Psoas muscle (tissue), 7 donors: ENCODE measurements at regions not wholly inside any gene's neighbourhood (a gene's known extent, or its start where the extent isn't known, plus 50 kb on each side); places are given as distances from the start of the nearest gene placed in this dataset.
"Not testable (repeated sequence)": the region's sequence is repeated elsewhere in the genome, so short reads cannot be mapped to it uniquely, and the experiment has no call there.

Experiments
- ATAC-seq, 4 donors: fragments of 200-7000 bp; cut with Tn5 transposase; one replicate each; pipeline ENCODE4 v1.9.1; 2020; ENCODE audit warnings: moderate library complexity in 3 of 4, mild to moderate bottlenecking in 2 of 4
- DNase-seq, 2 donors: peaks; one replicate each; pipeline ENCODE4 v3.0.0-alpha.2; 2020
- H3K27ac ChIP-seq: fragments of 200-600 bp; one replicate; pipeline ENCODE4 v1.8.0; 2022
- H3K27me3 ChIP-seq, 3 donors: fragments of 200-600 bp in 1 of 3; one replicate each; pipeline versions ENCODE4 v1.6.1 to v1.8.0; 2013 to 2022; ENCODE audit warnings: low read length in 2 of 3, mild to moderate bottlenecking in 2 of 3, moderate library complexity in 1 of 3; ENCODE audit not compliant: insufficient read depth in 3 of 3
- H3K36me3 ChIP-seq, 2 donors: fragments of 200-600 bp in 1 of 2; one replicate each; pipeline versions ENCODE4 v1.6.1 to v1.8.0; 2013 to 2022; ENCODE audit warnings: low read depth in 1 of 2, mild to moderate bottlenecking in 1 of 2, moderate library complexity in 1 of 2; ENCODE audit not compliant: insufficient read depth in 1 of 2
- H3K4me1 ChIP-seq: fragments of 200-600 bp; one replicate; pipeline ENCODE4 v1.8.0; 2022
- H3K4me3 ChIP-seq: fragments of 200-600 bp; one replicate; pipeline ENCODE4 v1.8.0; 2022; ENCODE audit warnings: mild to moderate bottlenecking
- H3K9me3 ChIP-seq: fragments of 200-600 bp; one replicate; pipeline ENCODE4 v1.8.0; 2022
- WGBS, 3 donors: extraction: QIAGEN DNeasy Blood & Tissue Kit; methylation state at CpG; one replicate each; pipeline versions ENCODE4 v1.1.6 to v1.1.7; 2013; 5-methylcytosine and 5-hydroxymethylcytosine counted together
- intact Hi-C, 2 donors: fragments of 100-400 bp; cut with DNase I; formaldehyde crosslinking; loops; one replicate each; pipeline versions ENCODE4 v1.11.0 to v1.14.2; 2022
- donor health status: healthy with polysubstance abuse.
- donor health status: DM: no; HTN: no; CAD: no; lungs with moderate emphysema.
- donor health status: Bipolar disorder and iron deficiency.
- donor health status: healthy.
- donor health status: DM: yes; HTN: yes; CAD: no.
- donor health status: DM: no; HTN: no; CAD: no.
- donor health status: DM: yes; HTN: yes; CAD: no.

DNA sequence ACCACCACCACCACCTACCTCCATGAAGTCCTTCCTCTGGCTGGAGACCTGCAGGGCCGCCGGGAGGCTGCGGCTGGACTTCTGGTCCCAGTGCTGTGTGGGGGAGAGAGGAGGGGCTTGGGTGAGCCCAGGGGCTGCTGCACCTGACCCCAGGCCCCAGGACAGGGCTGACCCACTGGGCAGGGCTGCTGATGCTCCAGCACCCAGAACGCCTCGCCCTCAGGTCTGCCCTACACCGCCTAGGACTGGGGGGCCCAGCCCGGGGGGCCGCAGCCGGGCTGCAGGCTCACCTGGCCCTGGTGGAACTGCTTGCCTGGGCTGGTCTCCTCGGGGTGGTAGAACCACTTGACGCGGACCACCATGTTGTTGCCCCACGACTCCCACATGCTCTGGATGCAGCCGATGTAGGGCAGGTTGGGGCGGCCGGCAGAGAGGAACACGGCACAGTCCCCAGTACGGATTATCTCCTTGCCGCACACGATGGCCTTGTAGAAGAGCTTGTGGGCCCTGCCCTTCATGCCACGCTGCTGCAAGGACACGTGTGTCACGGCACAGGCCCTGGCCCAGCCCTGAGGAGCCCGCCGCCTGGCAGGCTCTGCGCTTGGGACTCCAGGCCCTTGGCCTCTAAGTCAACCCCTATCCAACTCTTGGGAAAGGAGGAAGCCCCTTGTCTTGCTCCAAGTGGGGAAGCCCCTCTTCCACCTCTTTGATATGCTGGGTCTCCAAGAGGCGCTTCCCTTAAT, 429.9 kb upstream of the ZNF722 start:
- H3K9me3 ChIP-seq, DNase-seq, H3K27me3 ChIP-seq, H3K4me1 ChIP-seq, H3K36me3 ChIP-seq, H3K4me3 ChIP-seq, H3K27ac ChIP-seq, intact Hi-C loops: not testable (repeated sequence)
- 84 to 91% (median 90%) methylated on average over 14 to 23 of the region's 27 CpGs for WGBS, 3 donors
- ATAC-seq, result peak in 1 of 4 donors; percentile 21

DNA sequence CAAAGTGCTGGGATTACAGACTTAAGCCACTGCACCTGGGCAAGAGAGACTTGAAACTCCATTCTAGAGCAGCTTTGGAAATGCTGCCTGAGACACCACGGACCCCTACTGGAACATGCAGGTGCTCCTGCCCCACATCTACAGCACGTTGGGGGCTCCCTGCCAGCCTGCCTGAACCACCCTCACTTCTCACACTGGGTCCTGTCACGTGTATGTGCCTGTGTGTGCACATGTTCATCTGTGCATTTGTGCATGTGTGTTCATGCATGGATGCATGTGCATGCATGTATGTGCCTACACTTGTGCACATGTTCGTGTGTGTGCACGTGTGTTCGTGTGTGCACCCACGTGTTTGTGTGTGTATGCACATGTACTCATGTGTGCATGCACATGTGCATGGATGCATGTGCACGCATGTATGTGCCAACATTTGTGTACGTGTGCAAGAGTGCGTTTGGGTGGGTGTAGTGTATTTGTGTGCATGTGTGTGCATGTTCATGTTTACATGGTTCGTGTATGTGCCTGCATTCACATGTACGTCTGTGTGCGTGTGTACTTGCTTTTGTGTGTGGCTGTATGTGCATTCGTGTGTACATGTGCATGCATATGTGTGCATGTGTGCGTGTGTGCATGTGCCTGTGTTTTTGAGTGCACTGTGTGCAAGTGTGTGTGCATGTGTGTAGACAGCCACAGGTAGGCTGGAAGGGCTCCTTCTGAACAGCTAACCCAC, 428.1 kb upstream of the ZNF722 start:
- H3K4me1 ChIP-seq, H3K4me3 ChIP-seq, H3K36me3 ChIP-seq, H3K9me3 ChIP-seq, intact Hi-C loops, ATAC-seq, DNase-seq, H3K27ac ChIP-seq, H3K27me3 ChIP-seq: not testable (repeated sequence)
- WGBS, 3 donors, result 73 to 83% (median 78%) methylated on average over 15 of the region's 15 CpGs

DNA sequence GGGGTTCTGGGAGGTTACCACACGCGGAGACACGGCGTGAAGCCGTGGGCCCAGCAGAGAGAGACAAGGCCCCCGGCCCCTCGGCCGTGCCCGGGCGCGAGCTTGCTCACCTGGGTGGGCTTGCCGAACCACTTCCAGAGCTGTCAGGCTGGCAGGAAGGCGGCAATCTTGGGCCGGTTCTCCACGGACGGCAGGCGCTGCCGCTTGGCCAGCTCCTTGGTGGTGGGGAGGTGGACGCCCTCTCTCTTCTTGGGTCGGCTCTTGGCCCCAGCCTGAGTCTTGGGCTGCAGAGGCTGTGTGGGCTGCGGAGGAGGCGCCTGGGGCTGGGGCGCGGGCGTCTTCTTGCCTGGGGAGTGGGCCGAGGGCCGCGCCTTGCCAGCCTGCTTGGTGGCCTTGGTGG, 426.5 kb upstream of the ZNF722 start:
- H3K27ac ChIP-seq, H3K27me3 ChIP-seq, H3K36me3 ChIP-seq, H3K9me3 ChIP-seq, H3K4me3 ChIP-seq, H3K4me1 ChIP-seq, ATAC-seq, intact Hi-C loops, DNase-seq: not testable (repeated sequence)
- WGBS, 3 donors, result 91 to 93% (median 92%) methylated on average over 28 of the region's 28 CpGs

DNA sequence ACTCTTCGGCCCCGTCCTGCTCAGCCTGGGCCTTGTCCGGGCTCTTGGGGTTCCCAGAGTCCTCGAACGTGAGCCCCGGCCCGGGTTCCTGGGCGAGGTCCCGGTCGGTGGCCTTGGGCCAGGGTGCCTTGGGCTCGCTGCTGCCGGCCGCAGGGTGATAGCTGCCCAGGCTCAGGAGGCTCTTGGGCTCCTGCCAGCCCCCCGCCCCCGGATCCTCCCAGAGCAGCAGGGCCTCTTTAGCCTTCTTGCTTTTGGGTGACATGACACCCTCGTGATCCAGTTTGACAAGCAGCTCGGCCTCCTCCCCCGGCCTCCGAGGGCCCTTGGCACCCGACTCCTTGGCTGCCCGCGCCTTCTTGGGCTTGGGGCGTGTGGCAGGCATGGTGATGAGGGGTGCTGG, 425.7 kb upstream of the ZNF722 start:
- H3K4me1 ChIP-seq, H3K36me3 ChIP-seq, H3K27me3 ChIP-seq, intact Hi-C loops, DNase-seq, H3K27ac ChIP-seq, H3K4me3 ChIP-seq, H3K9me3 ChIP-seq: not testable (repeated sequence)
- peak in 1 of 4 donors; percentile 4 for ATAC-seq
- WGBS, 3 donors, result 86 to 90% (median 88%) methylated on average over 16 to 23 of the region's 23 CpGs

DNA sequence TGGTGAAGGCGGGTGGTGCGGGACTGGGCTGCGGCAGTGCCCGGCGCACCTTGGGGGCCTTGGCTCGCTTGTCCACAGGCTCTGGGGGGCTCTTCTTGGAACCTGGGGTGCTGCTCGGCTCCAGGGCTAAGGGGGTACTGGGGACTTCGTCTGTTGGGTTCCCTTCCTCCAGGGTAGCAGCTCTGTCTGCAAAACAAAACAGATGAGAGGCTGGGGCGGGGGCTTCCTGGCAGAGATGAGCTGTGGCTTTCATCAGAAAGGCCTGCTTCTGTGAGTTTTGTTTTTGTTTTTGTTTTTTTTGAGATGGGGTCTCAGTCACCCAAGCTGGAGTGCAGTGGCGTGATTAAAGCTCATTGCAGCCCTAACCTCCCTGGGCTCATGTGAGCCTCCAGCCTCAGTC, 425.2 kb upstream of the ZNF722 start:
- H3K27ac ChIP-seq, H3K4me3 ChIP-seq, DNase-seq, H3K27me3 ChIP-seq, H3K4me1 ChIP-seq, intact Hi-C loops, H3K36me3 ChIP-seq, H3K9me3 ChIP-seq: not testable (repeated sequence)
- ATAC-seq, result peak in 1 of 4 donors; percentile 14
- WGBS, 3 donors, result 49 to 67% (median 64%) methylated on average over 4 to 5 of the region's 10 CpGs

DNA sequence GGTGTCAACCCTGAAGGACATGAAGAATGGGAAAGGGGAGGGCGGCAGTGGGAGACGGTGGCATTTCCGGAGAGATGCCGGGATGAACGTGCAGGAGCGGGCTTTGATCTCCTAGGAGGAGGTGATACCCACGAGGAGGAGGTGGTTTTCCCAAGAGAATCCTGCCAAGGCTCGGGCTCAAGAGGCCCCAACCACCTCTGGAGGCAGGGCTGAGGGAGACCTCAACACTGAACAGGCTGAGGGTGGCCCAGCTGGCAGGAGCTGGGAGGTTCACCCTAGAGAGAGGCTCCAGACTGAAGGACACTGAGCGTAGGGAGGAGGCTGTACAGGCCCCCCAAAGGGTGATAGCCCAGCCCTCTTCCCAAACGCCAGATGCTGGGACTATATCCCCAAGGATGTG, 422.2 kb upstream of the ZNF722 start:
- H3K36me3 ChIP-seq, H3K4me3 ChIP-seq, H3K27ac ChIP-seq, DNase-seq, H3K4me1 ChIP-seq, H3K27me3 ChIP-seq, intact Hi-C loops, H3K9me3 ChIP-seq, ATAC-seq: not testable (repeated sequence)
- WGBS, 3 donors, result 73 to 82% (median 76%) methylated on average over 10 of the region's 10 CpGs

DNA sequence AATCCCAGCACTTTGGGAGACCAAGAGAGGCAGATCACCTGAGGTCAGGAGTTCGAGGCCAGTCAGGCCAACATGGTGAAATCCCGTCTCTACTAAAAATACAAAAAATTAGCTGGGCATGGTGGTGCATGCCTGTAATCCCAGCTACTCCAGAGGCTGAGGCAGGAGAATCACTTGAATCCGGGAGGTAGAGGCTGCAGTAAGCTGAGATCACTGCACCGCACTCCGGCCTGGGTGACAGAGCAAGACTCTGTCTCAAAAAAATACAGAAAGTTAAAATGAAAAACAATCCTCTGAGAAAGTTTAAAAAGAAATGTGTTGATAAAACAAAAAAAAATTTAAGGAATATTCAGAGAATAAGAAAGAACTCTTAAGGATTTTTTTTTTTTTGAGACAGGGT, 421.6 kb upstream of the ZNF722 start:
- DNase-seq, H3K4me3 ChIP-seq, H3K4me1 ChIP-seq, H3K27me3 ChIP-seq, H3K9me3 ChIP-seq, H3K27ac ChIP-seq, intact Hi-C loops, H3K36me3 ChIP-seq, ATAC-seq: not testable (repeated sequence)
- 81 to 91% (median 89%) methylated on average over 4 to 5 of the region's 5 CpGs for WGBS, 3 donors

DNA sequence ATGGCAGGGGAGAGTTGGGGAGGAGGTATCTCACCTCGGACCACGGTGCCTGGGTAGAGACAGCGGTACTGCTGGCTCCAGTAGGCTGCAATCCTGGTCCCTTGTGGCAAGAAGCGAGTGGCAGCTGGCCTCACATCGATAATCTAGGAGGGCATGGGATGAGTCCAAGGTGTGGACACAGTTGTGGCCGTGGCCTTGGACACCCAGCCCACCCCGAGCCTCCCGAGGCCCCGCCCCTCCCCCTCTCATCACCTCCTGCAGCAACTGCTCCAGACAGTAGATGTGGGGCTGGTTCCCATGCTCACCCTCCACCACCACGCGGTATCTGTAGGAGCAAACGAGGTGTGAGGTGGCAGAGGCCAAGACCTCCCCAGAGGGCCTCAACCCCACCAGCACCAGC, 418.6 kb upstream of the ZNF722 start:
- H3K4me3 ChIP-seq, H3K4me1 ChIP-seq, DNase-seq, H3K27me3 ChIP-seq, intact Hi-C loops, H3K36me3 ChIP-seq, H3K9me3 ChIP-seq, ATAC-seq, H3K27ac ChIP-seq: not testable (repeated sequence)
- 68 to 78% (median 76%) methylated on average over 11 to 12 of the region's 12 CpGs for WGBS, 3 donors

DNA sequence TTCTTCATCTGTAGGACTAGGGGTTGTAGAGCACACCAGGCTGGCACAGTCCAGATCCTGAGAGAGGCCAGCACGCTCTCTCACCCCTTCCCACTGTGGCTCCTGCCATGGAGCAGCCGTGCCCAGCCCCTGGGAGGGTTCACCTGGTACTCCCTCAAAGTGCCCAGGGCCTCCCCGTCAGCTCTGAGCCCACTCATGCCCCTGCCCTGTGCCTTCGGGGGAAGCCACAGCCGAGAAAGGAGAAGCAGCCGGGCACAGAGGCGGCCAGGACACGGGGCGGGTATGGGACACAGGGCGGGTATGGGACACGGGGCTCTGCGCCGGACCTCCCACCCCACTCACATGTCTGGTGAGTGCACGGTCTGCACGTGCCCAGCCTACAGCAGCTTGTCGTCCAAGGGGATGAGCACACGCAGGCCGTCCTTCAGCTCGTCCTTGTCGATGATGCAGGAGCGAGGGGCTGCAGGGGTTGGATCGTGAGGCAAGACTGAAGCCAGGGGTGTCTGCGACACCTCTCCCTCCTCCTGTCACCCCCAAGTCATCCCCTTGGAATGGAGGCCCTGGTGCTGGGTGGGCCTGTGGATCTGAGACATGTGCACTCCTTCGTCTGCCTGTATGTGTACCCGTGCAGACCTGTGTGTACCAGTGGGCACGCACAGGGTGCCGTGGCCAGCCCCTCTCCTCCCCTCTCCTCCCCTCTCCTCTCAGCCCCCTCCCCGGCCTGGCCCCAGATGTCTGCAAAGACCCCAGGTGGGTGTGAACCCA, 417.9 kb upstream of the ZNF722 start:
- WGBS, 3 donors, result 86 to 89% (median 87%) methylated on average over 21 to 26 of the region's 28 CpGs
- H3K4me1 ChIP-seq, DNase-seq, H3K27ac ChIP-seq, ATAC-seq, H3K36me3 ChIP-seq, intact Hi-C loops, H3K4me3 ChIP-seq, H3K27me3 ChIP-seq, H3K9me3 ChIP-seq: not testable (repeated sequence)

DNA sequence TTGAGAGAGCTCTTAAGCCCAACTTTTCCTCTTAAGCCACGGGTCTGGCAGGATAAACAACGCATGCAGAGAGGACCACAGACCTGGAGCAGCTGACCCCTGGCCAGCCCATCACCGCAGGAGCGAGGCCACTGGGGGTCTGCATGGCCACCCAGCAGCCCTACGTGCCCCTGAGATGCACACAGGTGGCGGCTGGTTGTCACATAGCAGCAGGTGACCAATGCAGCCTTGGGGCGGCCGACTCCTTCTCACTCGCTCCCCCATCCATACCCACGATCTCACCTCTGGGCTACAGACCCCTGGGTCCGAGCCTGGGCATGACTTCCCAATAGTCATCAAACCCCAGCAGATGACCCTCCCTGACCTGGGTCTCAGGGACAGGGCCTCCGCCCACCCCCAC, 415.9 kb upstream of the ZNF722 start:
- H3K4me3 ChIP-seq, DNase-seq, H3K36me3 ChIP-seq, intact Hi-C loops, ATAC-seq, H3K27me3 ChIP-seq, H3K9me3 ChIP-seq, H3K27ac ChIP-seq, H3K4me1 ChIP-seq: not testable (repeated sequence)
- WGBS, 3 donors, result 87 to 93% (median 89%) methylated on average over 11 to 12 of the region's 12 CpGs
